Muscle of leg (tissue), 3 donors: ENCODE measurements at regions not wholly inside any gene's neighbourhood (a gene's known extent, or its start where the extent isn't known, plus 50 kb on each side); places are given as distances from the start of the nearest gene placed in this dataset.

Experiments
- DNase-seq: peaks from one replicate; pipeline ENCODE4 v3.0.0; 2013
- H3K27ac ChIP-seq: one replicate; pipeline ENCODE4 v1.5.1; 2013; ENCODE audit warnings: mild to moderate bottlenecking, low read length, control low read depth
- H3K27me3 ChIP-seq: one replicate; pipeline ENCODE4 v1.6.1; 2013; ENCODE audit warnings: low read length; ENCODE audit not compliant: control insufficient read depth, insufficient read depth
- H3K36me3 ChIP-seq: one replicate; pipeline ENCODE4 v1.6.1; 2013; ENCODE audit warnings: low read length; ENCODE audit not compliant: control insufficient read depth, insufficient read depth
- H3K4me1 ChIP-seq: one replicate; pipeline ENCODE4 v1.6.1; 2013; ENCODE audit warnings: low read length; ENCODE audit not compliant: control insufficient read depth, insufficient read depth
- H3K4me3 ChIP-seq: one replicate; pipeline ENCODE4 v1.5.1; 2013; ENCODE audit warnings: low read length, control low read depth
- H3K9me3 ChIP-seq: replicated peaks from 2 replicates; pipeline ENCODE4 v1.6.1; 2013; ENCODE audit warnings: low read depth, low read length; ENCODE audit not compliant: control insufficient read depth
- WGBS: methylation state at CpG from one replicate; pipeline ENCODE4 v1.1.5; 2013; ENCODE audit warnings: missing lambda C conversion rate; ENCODE audit not compliant: insufficient coverage; 5-methylcytosine and 5-hydroxymethylcytosine counted together

DNA sequence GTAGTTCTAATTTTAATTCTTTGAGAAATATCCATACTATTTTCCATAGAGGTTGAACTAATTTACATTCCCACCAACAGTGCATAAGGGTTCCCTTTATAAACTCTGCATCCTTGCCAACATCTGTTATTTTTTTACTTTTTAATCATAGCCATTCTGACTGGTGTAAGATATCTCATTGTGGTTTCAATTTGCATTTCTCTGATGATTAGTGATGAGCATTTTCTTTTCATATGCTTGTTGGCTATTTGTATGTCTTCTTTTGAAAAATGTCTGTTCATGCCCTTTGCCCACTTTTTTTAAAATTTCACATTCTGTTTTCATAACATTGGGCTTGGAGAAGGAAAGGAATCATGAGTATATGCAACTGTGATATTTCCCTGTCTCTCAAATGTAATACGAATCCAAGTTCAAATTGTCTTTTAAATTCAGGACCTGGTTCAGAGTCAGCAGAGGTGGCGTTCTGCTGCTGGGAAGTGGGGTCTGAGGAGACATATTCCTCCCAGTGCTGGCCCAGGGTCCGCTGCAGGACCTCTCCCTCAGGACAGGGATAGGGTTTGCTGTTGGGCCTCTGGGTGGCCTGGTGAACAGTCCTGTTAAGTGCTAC is 81.2 kb upstream of the ETV6 start:
- no peak for DNase-seq
- Histone ChIP-seq H3K4me1 (no peaks in the 10 kb centered on the region), H3K27me3 (no peaks in the 10 kb centered on the region), H3K9me3 (no peaks in the 10 kb centered on the region), H3K27ac (no peak overlapping the region), H3K4me3 (no peak overlapping the region), H3K36me3 (no peaks in the 10 kb centered on the region)
- WGBS, result 20% methylated on average over 1 of the region's 3 CpGs

DNA sequence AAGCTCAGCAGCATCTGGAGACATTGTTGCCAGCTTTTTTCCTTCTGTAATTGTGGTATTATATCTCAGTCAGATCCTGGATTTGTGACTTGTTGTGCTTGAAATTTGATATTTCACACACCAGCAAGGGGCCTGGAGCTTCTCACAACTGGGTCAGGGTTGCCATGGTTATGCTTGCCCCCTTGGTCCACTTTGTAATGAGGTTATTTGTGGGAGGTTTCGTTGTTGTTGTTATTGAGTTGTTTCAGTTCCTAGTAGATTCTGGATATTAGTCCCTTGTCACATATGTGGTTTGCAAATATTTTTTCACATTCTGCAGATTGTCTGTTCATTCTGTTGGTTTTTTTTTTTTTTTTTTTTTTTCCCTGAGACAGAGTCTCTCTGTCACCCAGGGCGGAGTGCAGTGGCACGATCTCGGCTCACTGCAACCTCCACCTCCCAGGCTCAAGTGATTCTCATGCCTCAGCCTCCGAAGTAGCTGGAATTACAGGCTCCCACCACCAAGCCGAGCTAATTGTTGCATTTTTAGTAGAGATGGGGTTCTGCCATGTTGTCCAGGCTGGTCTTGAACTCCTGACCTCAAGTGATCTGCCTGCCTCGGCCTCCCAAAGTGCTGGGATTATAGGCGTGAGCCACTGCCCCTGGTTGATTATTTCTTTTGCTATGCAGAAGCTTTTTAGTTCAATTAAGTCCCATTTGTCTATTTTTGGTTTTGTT is 80.6 kb upstream of the ETV6 start:
- 76% methylated on average over 4 of the region's 8 CpGs for WGBS
- H3K4me1 ChIP-seq, result no peaks in the 10 kb centered on the region
- H3K9me3 ChIP-seq, result no peaks in the 10 kb centered on the region
- no peak overlapping the region for H3K4me3 ChIP-seq
- no peak for DNase-seq
- H3K27ac ChIP-seq, result no peak overlapping the region
- no peaks in the 10 kb centered on the region for H3K27me3 ChIP-seq
- H3K36me3 ChIP-seq, result no peaks in the 10 kb centered on the region

DNA sequence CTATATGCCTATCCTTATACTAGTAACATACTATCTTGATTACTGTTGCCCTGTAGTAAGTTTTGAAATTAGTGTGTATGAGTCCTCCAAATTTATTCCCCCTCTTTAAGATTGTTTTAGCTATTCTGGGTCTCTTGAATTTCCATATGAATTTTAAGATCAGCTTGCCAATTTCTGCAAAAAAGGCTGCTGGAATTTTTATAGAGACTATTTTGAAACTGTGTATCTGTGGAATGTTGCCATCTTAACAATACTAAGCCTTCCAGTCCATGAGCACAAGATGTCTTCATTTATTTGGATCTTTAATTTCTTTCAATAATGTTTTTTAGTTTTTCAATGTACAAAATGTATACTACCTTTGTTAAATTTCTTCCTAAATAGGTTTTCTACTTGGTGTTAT is 79.8 kb upstream of the ETV6 start:
- DNase-seq, result no peak
- Histone ChIP-seq H3K4me3 (no peak overlapping the region), H3K4me1 (no peaks in the 10 kb centered on the region), H3K36me3 (no peaks in the 10 kb centered on the region), H3K27me3 (no peaks in the 10 kb centered on the region), H3K9me3 (no peaks in the 10 kb centered on the region), H3K27ac (no peak overlapping the region)

DNA sequence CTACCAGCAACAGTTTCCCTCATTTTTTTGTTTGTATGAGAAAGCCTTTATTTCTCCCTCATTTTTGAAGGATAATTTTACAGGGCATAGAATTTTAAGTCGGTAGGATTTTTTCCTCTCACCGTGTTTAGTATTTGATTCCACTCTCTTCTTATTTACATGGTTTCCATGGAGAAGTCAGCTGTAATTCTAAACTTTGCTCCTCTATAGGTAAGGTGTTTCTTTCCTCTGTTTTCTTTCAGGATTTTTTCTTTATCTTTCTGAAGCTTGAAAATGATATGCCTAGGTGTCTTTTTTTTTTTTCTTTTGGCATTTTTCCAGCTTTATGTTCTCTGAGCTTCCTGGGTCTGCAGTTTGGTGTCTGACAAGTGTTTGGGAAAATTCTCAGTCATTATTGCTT is 75.6 kb upstream of the ETV6 start:
- WGBS, result no CpG with 5 or more reads among the region's 2 CpGs

DNA sequence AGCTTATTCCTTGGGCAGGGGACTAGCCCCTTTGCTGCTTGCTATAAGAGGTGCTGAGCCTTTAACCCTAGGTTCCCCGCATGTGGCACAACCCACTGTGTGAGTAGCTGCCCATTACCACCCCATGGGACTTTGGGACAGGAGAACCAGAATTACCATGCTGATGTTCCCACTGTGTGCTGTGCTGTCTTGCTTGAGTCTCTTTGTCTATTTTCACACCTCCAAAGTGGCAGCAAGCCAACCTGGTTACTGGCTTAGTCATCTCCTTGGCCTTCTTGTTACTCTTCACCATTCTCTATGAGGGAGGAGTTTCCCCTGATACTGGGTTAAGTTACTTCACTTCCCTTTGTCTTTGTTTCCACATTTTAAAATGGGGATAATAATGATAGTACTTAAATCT is 73.4 kb upstream of the ETV6 start:
- no peak overlapping the region for H3K4me3 ChIP-seq
- H3K36me3 ChIP-seq, result no peaks in the 10 kb centered on the region
- no peaks in the 10 kb centered on the region for H3K9me3 ChIP-seq
- no peak for DNase-seq
- no peaks in the 10 kb centered on the region for H3K27me3 ChIP-seq
- H3K4me1 ChIP-seq, result no peaks in the 10 kb centered on the region
- no peak overlapping the region for H3K27ac ChIP-seq
- WGBS, result 80% methylated on average over 1 of the region's 1 CpG

More for the DNA sequence above, 75.6 kb upstream of the ETV6 start:
- H3K9me3 ChIP-seq, result no peaks in the 10 kb centered on the region
- H3K36me3 ChIP-seq, result no peaks in the 10 kb centered on the region
- DNase-seq, result no peak
- H3K27me3 ChIP-seq, result no peaks in the 10 kb centered on the region
- no peak overlapping the region for H3K27ac ChIP-seq
- no peaks in the 10 kb centered on the region for H3K4me1 ChIP-seq
- no peak overlapping the region for H3K4me3 ChIP-seq

DNA sequence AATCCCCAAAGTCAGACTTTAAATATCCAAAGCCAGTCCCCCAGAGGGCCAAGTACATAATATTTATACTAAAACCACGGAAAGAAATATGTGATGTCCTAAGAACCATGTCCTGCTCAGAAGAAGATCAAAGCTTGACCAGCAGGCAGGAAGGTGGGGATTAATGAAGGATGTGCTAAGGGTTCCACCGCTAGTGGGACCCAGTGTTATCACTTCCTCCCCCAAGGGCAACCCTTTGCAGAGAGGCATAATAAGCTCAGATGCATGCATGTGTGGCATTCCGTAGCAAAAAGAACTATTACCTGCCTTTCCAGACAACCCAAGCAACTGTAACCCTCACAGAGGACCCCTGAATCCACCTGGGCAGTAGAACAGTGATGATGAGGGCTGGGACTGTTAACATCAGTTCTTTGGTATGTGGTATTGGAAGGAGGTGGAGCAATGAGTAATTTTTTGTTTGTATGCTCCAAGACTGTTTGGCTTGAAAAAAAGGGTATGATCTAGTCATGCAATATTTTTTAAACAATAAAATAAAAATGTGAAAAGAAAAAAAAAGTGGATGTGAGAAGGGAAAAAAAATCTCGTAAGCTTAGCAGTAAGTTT is 71.7 kb upstream of the ETV6 start:
- H3K4me1 ChIP-seq, result no peaks in the 10 kb centered on the region
- DNase-seq, result peak; percentile 26
- no peak overlapping the region for H3K27ac ChIP-seq
- WGBS, result no CpG with 5 or more reads among the region's 4 CpGs
- H3K27me3 ChIP-seq, result no peaks in the 10 kb centered on the region
- no peak overlapping the region for H3K4me3 ChIP-seq
- no peaks in the 10 kb centered on the region for H3K9me3 ChIP-seq
- no peaks in the 10 kb centered on the region for H3K36me3 ChIP-seq

DNA sequence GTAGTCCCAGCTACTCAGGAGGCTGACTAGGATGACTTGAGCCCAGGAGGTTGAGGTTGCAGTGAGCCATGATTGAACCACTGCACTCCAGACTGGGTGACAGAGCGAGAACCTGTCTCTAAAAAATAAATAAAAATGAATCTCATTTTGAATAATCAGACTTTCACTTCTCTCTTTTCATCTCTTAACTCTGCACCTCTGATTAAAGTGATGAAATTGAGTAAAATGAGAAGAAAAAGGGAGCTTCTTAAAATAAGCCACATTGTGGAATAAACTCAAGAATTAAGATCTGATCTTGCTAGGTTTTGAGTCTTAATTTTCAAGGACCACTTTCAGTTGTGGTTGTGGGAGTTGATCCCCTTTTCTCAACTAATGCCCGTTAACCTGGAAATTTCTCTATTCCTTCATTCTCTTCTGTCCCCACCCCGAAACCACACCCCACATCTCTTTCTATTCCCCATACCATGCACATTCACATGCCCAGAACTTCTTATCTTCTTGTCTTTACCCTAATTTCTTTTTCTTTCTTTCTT is 70.9 kb upstream of the ETV6 start:
- H3K36me3 ChIP-seq, result no peaks in the 10 kb centered on the region
- no peaks in the 10 kb centered on the region for H3K4me1 ChIP-seq
- DNase-seq, result no peak
- no peaks in the 10 kb centered on the region for H3K9me3 ChIP-seq
- WGBS, result 100% methylated on average over 2 of the region's 3 CpGs
- H3K27me3 ChIP-seq, result no peaks in the 10 kb centered on the region
- no peak overlapping the region for H3K27ac ChIP-seq
- H3K4me3 ChIP-seq, result no peak overlapping the region

DNA sequence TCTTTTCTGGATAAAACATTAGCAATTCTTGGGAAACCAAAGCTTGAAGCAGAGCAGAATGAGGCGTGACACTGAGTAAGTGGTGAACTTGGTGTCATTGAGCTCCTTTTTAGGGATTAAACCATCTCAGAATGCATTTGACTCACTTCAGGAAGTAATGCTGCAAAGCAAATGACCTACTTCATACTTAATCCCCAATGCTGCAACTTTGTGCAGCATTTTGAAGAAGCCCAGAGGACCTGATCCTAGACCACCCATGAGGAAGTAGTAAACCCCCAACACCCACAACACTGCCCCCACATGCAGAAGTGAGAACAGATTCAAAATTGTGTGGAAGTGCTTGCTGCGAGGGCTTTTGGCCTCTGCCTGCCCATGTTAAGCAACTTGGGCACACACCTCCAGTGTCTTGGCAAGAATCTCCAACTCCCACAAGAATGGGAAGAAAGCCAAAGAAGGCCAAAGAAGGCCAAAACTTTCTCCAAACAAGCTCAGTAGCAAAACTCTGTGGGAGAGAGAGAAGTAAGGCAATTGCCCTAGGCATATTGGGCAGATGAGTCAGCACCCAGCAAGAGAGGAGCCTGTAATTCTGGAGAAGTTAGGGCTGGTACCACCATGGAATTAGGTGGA is 69.2 kb upstream of the ETV6 start:
- DNase-seq, result peak; percentile 18
- no peak overlapping the region for H3K27ac ChIP-seq
- no peaks in the 10 kb centered on the region for H3K9me3 ChIP-seq

DNA sequence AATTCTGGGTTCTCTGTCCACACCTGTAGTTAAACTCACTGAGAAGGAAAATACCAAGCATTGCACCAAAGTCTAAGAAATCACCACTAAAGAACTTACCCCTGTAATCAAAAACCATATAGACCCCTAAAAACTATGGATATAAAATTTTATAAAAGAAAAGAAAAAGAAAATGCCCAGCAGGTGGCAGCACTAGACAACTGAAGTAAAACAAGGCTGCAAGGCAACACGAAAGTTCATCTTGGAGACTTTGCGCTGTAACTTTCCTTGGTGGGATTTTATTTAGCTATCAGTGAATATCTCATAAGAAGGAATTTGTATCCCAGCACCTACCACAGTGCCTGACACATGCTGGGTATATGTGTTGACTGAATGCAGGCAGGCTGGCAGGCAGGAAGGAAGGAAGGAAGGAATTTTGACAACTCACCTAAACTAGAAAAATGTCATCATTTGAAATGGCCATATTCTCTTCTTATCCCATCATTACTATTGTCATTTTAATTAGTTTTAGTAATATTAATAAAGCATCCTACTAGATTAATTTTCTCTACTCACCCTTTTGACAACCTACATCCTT is 68.2 kb upstream of the ETV6 start:
- H3K4me3 ChIP-seq, result no peak overlapping the region
- H3K27ac ChIP-seq, result no peak overlapping the region
- no peaks in the 10 kb centered on the region for H3K4me1 ChIP-seq
- DNase-seq, result peak; percentile 85
- no CpG with 5 or more reads among the region's 2 CpGs for WGBS
- H3K9me3 ChIP-seq, result no peaks in the 10 kb centered on the region
- no peaks in the 10 kb centered on the region for H3K27me3 ChIP-seq
- H3K36me3 ChIP-seq, result no peaks in the 10 kb centered on the region

More for the DNA sequence above, 69.2 kb upstream of the ETV6 start:
- Histone ChIP-seq H3K4me3 (no peak overlapping the region), H3K27me3 (no peaks in the 10 kb centered on the region), H3K36me3 (no peaks in the 10 kb centered on the region), H3K4me1 (no peaks in the 10 kb centered on the region)
- WGBS, result no CpG with 5 or more reads among the region's 2 CpGs
